PC-3 (cell line): ENCODE measurements at regions not wholly inside any gene's neighbourhood (a gene's known extent, or its start where the extent isn't known, plus 50 kb on each side); places are given as distances from the start of the nearest gene placed in this dataset.

ENCODE experiments used
- ATAC-seq: fragments of 200-7000 bp; cut with Tn5 transposase; 2 replicates; pipeline ENCODE4 v1.9.1; 2020; ENCODE audit warnings: mild to moderate bottlenecking, moderate library complexity
- BruUV-seq: library from RNA; stranded (reverse); fragments of 400-500 nt; replicated peaks from 2 replicates; lab custom pipeline; 2021; lab: Mats Ljungman, UMichigan
- CTCF ChIA-PET: fragments of 300-600 bp; sonication (Branson Sonifier 250); formaldehyde crosslinking; loops from one replicate; lab custom pipeline; 2022; ENCODE audit warnings: antibody characterized with exemption; lab: Charles Lee
- POLR2A ChIA-PET: fragments of 300-600 bp; sonication (Branson Sonifier 250); formaldehyde crosslinking; loops from one replicate; lab custom pipeline; 2022; ENCODE audit warnings: antibody characterized with exemption; ENCODE audit not compliant: unreplicated experiment; lab: Charles Lee
- DNase-seq: peaks from one replicate; pipeline ENCODE4 v3.0.0-alpha.2; 2015
- H2AFZ ChIP-seq: fragments of 300-600 bp; sonication (generic); 2 replicates; pipeline ENCODE4 v1.6.0; 2016; ENCODE audit warnings: antibody characterized with exemption, low read length
- H3F3A ChIP-seq: fragments of 300-600 bp; sonication (generic); one replicate; pipeline ENCODE4 v1.6.0; 2017; ENCODE audit warnings: antibody characterized with exemption, low read length, control low read depth, mild to moderate bottlenecking; ENCODE audit not compliant: unreplicated experiment
- H3K27ac ChIP-seq: fragments of 300-600 bp; sonication (generic); 2 replicates; pipeline ENCODE4 v1.5.1; 2016; ENCODE audit warnings: mild to moderate bottlenecking, low read length
- H3K27me3 ChIP-seq: fragments of 300-600 bp; sonication (generic); 2 replicates; pipeline ENCODE4 v1.6.1; 2016; ENCODE audit warnings: low read length, mixed read lengths
- H3K36me3 ChIP-seq: fragments of 300-600 bp; sonication (generic); 2 replicates; pipeline ENCODE4 v1.6.1; 2016; ENCODE audit warnings: low read depth, mixed run types, low read length, mixed read lengths
- H3K4me1 ChIP-seq: fragments of 300-600 bp; sonication (generic); 2 replicates; pipeline ENCODE4 v1.5.1; 2016; ENCODE audit warnings: low read length; ENCODE audit not compliant: insufficient read depth
- H3K4me2 ChIP-seq: fragments of 300-600 bp; sonication (generic); 2 replicates; pipeline ENCODE4 v1.6.0; 2016; ENCODE audit warnings: low read length
- H3K4me3 ChIP-seq: fragments of 300-600 bp; sonication (generic); 2 replicates; pipeline ENCODE4 v1.5.1; 2016; ENCODE audit warnings: mild to moderate bottlenecking, low read length, mixed read lengths
- H3K79me2 ChIP-seq: fragments of 300-600 bp; sonication (generic); 2 replicates; pipeline ENCODE4 v1.6.1; 2017; ENCODE audit warnings: low read length, mixed read lengths
- H3K9ac ChIP-seq: fragments of 300-600 bp; sonication (generic); 2 replicates; pipeline ENCODE4 v1.6.0; 2016; ENCODE audit warnings: mild to moderate bottlenecking, low read length
- H3K9me2 ChIP-seq: fragments of 300-600 bp; sonication (generic); replicated peaks from 2 replicates; pipeline ENCODE4 v1.6.1; 2016; ENCODE audit warnings: mixed run types, low read length, mixed read lengths
- H3K9me3 ChIP-seq: fragments of 300-600 bp; sonication (generic); 2 replicates; pipeline ENCODE4 v1.6.1; 2016; ENCODE audit warnings: low read length, mixed read lengths
- H4K20me1 ChIP-seq: fragments of 300-600 bp; sonication (generic); 2 replicates; pipeline ENCODE4 v1.6.1; 2016; ENCODE audit warnings: low read length, mixed read lengths
- EZH2 ChIP-seq: fragments of 300-600 bp; sonication (generic); IDR thresholded peaks from one replicate; pipeline ENCODE4 v1.6.1; 2017; ENCODE audit warnings: antibody characterized with exemption, mild to moderate bottlenecking, low read length; ENCODE audit not compliant: unreplicated experiment
- EZH2phosphoT487 ChIP-seq: fragments of 300-600 bp; sonication (generic); IDR thresholded peaks from 2 replicates; pipeline ENCODE4 v1.6.1; 2018; ENCODE audit warnings: mild to moderate bottlenecking, antibody characterized with exemption, low read length, borderline replicate concordance
- intact Hi-C: fragments of 100-400 bp; cut with micrococcal nuclease; formaldehyde crosslinking; loops from 2 replicates; pipeline ENCODE4 v1.9.0; 2023
- TF ChIP-seq, protein P1 (sequence below): fragments of 300-600 bp; sonication (generic); conservative IDR thresholded peaks from 2 replicates; pipeline ENCODE4 v1.5.1; 2017; ENCODE audit warnings: antibody characterized with exemption, low read depth, mild to moderate bottlenecking, low read length

DNA sequence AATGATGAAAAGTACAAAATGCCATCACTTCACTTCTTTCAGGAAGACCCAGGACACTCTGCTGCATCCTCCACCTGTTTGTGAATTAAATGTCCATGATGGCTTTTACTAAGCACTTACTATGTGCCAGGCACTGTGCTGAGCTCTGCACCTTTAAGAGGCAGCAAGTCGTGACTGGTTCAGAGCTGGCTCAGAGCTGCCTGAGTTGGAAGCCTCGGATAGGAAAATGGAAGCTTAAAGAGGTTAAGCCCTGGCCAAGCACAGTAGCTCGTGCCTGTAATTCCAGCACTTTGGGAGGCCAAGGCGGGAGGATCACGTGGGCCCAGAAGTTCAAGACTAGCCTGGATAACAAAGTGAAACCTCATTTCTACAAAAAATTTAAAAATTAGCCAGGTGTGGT lies 95.6 kb downstream of the SNX5 start:
- Histone ChIP-seq H3K9me2 (no peaks in the 10 kb centered on the region), H2AFZ (no peak overlapping the region), H3K4me3 (no peak overlapping the region), H3K9me3 (no peaks in the 10 kb centered on the region), H3K27me3 (peaks cover 17% of the 10 kb centered on the region), H3F3A (no peaks in the 10 kb centered on the region), H4K20me1 (no peaks in the 10 kb centered on the region), H3K36me3 (no peaks in the 10 kb centered on the region), H3K9ac (no peak overlapping the region), H3K79me2 (no peaks in the 10 kb centered on the region), H3K4me1 (peaks cover 17% of the 10 kb centered on the region), H3K4me2 (no peak overlapping the region), H3K27ac (no peak overlapping the region)
- ATAC-seq (no peak), DNase-seq (no peak)
- ChIA-PET POLR2A (interaction anchor here (0.6 kb wide), 1 partner anchor 25 kb away, joined by 3 read pairs; no protein-coding TSS in a partner anchor), CTCF (no interaction called here)
- intact Hi-C loops: no loop called here
- TF ChIP-seq EZH2 (no peak), EZH2phosphoT487 (no peak)
- no TSS peak for BruUV-seq

DNA sequence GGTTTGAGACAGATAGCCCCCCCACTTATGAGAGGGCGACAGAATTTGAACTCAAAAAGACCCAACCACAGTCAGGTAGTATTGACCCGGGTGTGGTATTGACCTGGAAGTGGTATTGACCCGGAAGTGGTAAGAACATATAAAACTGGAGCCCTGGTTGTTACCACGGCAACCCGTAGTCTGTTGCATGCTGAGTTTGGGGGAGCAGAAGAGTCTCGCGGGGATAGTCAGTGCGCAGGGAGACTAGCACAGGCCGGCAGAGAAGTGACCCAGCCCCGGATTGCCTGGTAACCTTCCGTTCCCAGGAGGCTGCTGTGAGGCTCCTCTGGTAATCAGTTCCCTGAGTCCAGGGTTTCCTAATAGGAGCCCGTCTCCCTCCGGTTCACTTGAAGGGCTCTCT lies 96.2 kb downstream of the SNX5 start:
- H3K9me3 ChIP-seq: no peaks in the 10 kb centered on the region
- H3K79me2 ChIP-seq: no peaks in the 10 kb centered on the region
- no peak overlapping the region for H3K9ac ChIP-seq
- CTCF ChIA-PET: no interaction called here
- TF ChIP-seq EZH2 (no peak), EZH2phosphoT487 (no peak)
- TF ChIP-seq, protein P1, sequence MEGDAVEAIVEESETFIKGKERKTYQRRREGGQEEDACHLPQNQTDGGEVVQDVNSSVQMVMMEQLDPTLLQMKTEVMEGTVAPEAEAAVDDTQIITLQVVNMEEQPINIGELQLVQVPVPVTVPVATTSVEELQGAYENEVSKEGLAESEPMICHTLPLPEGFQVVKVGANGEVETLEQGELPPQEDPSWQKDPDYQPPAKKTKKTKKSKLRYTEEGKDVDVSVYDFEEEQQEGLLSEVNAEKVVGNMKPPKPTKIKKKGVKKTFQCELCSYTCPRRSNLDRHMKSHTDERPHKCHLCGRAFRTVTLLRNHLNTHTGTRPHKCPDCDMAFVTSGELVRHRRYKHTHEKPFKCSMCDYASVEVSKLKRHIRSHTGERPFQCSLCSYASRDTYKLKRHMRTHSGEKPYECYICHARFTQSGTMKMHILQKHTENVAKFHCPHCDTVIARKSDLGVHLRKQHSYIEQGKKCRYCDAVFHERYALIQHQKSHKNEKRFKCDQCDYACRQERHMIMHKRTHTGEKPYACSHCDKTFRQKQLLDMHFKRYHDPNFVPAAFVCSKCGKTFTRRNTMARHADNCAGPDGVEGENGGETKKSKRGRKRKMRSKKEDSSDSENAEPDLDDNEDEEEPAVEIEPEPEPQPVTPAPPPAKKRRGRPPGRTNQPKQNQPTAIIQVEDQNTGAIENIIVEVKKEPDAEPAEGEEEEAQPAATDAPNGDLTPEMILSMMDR: no peak
- H3K4me2 ChIP-seq: no peak overlapping the region
- BruUV-seq: no TSS peak
- ATAC-seq (no peak), DNase-seq (no peak)
- H3K4me1 ChIP-seq: peaks cover 17% of the 10 kb centered on the region
- no peak overlapping the region for H3K4me3 ChIP-seq
- H3F3A ChIP-seq: no peaks in the 10 kb centered on the region
- intact Hi-C loops: no loop called here
- H2AFZ ChIP-seq: no peak overlapping the region
- no peaks in the 10 kb centered on the region for H3K36me3 ChIP-seq
- no peak overlapping the region for H3K27ac ChIP-seq
- H3K9me2 ChIP-seq: no peaks in the 10 kb centered on the region
- POLR2A ChIA-PET: no interaction called here
- no peaks in the 10 kb centered on the region for H4K20me1 ChIP-seq
- H3K27me3 ChIP-seq: peaks cover 17% of the 10 kb centered on the region

DNA sequence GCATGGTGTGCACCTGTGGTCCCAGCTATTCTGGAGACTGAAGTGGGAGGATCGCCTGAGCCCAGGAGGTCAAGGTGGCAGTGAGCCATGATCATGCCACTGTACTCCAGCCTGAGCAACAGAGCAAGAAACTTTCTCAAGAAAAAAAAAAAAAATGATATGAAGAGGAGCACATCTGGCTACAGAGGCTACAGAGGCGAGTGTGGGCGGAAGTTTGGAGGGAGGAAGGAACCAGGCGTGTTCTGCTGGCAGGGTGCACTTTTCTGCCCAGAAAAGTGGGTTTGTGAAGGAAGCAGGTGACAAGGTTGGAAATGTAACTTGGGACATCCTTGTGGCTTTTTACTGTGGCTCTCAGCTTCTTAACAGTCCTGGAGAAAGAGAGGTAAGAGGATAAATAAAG lies 96.7 kb downstream of the SNX5 start:
- Histone ChIP-seq H3K9me2 (no peaks in the 10 kb centered on the region), H2AFZ (no peak overlapping the region), H3K9ac (no peak overlapping the region), H3K4me3 (no peak overlapping the region), H3K27ac (no peak overlapping the region), H3F3A (no peaks in the 10 kb centered on the region), H3K9me3 (no peaks in the 10 kb centered on the region), H3K79me2 (no peaks in the 10 kb centered on the region), H3K36me3 (no peaks in the 10 kb centered on the region), H3K27me3 (peaks cover 17% of the 10 kb centered on the region), H4K20me1 (no peaks in the 10 kb centered on the region), H3K4me2 (no peak overlapping the region), H3K4me1 (peaks cover 17% of the 10 kb centered on the region)
- POLR2A ChIA-PET: no interaction called here
- intact Hi-C loops: no loop called here
- DNase-seq (no peak), ATAC-seq (no peak)
- BruUV-seq: no TSS peak
- no peak for TF ChIP-seq EZH2phosphoT487
- CTCF ChIA-PET: interaction anchor here (0.6 kb wide), 1 partner anchor 335 kb away, joined by 7 read pairs; no protein-coding TSS in a partner anchor

DNA sequence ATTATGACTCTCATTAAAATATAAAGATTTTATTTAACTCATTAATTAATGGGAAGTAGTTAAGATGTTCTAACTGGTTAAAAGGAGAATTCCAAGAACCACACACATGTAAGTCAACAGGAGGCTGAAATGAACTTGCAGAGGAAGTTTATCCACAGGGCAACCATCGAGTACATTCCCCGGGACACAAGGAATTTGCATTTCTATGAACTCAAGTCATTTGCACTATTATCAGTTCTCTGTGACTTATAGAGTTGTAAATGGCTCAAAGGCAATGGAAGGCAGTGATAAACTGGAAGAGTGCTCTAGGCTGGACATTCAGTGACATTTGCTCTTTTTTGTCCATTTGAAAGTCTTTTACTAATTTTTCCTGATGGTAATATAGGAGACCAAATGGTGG lies 97.4 kb downstream of the SNX5 start:
- no peak for ATAC-seq
- Histone ChIP-seq H3K4me2 (no peak overlapping the region), H3K79me2 (no peaks in the 10 kb centered on the region), H3K9me2 (no peaks in the 10 kb centered on the region), H3K27me3 (peaks cover 17% of the 10 kb centered on the region), H3K4me1 (peaks cover 17% of the 10 kb centered on the region), H3K4me3 (no peak overlapping the region), H3K9ac (no peak overlapping the region), H3F3A (no peaks in the 10 kb centered on the region), H3K9me3 (no peaks in the 10 kb centered on the region), H2AFZ (no peak overlapping the region), H3K27ac (no peak overlapping the region), H4K20me1 (no peaks in the 10 kb centered on the region), H3K36me3 (no peaks in the 10 kb centered on the region)
- ChIA-PET POLR2A (no interaction called here), CTCF (interaction anchor here (0.6 kb wide), 1 partner anchor 335 kb away, joined by 7 read pairs; no protein-coding TSS in a partner anchor)
- BruUV-seq: no TSS peak
- TF ChIP-seq, protein P1: no peak
- TF ChIP-seq EZH2 (no peak), EZH2phosphoT487 (no peak)
- DNase-seq: no peak
- intact Hi-C loops: no loop called here
